RPMI8226 (cell line): ENCODE measurements at regions not wholly inside any gene's neighbourhood (a gene's known extent, or its start where the extent isn't known, plus 50 kb on each side); places are given as distances from the start of the nearest gene placed in this dataset.
"Not testable (repeated sequence)": the region's sequence is repeated elsewhere in the genome, so short reads cannot be mapped to it uniquely, and the experiment has no call there.

Experiments used
- DNase-seq: peaks from one replicate; pipeline ENCODE4 v3.0.0-alpha.2; 2015

DNA sequence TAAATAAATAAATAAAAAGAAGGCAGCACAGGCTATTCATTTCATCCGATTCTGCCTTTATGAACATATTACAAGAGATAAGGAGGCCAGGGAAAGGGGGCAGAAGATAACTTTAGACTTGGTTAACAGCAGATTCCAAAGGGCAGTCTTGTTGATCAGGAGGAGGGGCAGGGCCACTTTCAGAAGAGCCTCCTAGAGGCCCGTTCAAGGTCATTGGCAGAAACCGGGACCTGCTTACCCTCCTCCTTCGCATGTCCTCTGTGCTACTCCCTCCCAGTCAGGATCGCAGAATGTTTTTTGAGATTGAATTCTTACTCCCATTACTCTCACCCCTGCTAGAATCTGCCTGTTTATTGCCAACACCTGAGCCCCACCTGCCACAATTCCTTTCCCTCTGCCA is 217.0 kb upstream of the IPO5 start:
- no peak for DNase-seq

- no peak for DNase-seq
These were observed 211.4 kb upstream of the IPO5 start for GRCh38 chr13:97742084-97742483.

- no peak for DNase-seq
These were observed 209.5 kb upstream of the IPO5 start for GRCh38 chr13:97743938-97744337.

- DNase-seq: no peak
These were observed 206.8 kb upstream of the IPO5 start for GRCh38 chr13:97746649-97747048.

- peak; percentile 11 for DNase-seq
These were observed 204.3 kb upstream of the IPO5 start for GRCh38 chr13:97749174-97749573.

- DNase-seq: no peak
These were observed 202.0 kb upstream of the IPO5 start for GRCh38 chr13:97751477-97751876.

DNA sequence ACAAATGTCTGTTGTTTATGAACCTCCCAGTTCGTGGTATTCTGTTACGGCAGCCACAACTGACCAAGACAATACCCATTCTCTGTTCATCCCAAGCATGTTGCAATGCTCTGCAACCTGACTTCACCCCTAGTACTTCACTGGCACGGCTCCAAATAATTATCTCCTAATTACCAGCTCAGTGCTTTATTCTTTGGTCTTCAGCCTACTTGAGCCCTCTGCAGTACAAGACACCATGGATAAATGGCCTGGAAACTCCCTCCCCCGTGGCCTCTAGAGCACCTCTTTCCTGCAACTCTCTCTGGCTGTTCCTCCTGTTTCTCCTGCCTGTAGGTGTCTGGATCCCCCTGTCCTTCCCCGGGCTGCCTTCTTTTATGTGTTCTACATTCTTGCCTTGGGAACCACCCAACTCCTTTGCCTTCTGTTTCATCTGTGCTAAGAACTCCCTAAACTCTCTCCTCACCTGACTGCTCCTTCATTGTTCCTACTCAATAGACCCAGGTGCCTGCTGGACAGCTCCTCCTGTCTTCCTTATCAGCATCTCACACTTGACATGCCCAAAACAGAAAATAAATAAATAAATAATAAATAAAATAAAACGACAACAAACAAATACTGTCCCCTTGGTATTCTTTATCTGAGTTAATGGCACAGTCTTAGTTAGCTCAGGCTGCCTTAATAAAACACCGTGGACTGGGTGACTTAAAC is 200.4 kb upstream of the IPO5 start:
- no peak for DNase-seq

DNA sequence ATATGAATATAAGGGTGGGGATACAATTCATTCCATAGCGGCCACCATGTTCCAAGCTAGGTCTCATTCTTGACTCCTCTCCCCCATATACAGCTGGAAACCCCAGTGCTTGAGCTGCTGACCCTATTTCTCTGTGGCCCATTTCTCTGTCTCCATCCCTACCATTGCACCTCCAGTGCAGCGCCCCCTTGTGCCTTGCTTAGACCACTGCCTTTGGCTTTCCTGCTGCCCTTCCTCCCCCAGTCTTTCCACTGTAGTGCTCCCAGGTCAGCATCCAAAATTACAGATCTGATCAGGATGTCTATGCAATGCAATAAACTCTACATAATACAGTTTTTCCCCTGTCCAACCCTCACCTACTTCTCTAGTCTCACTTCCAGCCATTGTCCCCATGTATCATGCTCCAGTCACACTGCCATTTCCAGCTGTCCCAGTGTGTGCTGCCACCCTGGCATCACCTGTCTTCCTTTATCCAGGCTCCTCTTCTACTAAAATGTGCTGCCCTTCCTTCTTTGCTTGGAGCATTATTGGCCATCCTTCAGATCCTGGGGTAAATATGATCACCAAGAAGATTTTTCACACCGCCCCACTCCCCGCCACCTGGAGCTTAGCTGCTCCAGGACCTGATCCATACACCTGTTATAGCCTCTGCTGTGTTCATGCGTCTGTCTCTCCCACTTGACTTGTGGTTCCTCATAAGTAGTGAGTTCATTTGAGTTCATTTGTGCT is 199.4 kb upstream of the IPO5 start:
- DNase-seq: no peak

- no peak for DNase-seq
These were observed 195.7 kb upstream of the IPO5 start for GRCh38 chr13:97757807-97758206.

- DNase-seq: no peak
These were observed 195.2 kb upstream of the IPO5 start for GRCh38 chr13:97758317-97758716.

GRCh38 chr13:97761796-97762540 is 191.5 kb upstream of the IPO5 start:
- no peak for DNase-seq

GRCh38 chr13:97766749-97767148 is 186.7 kb upstream of the IPO5 start:
- DNase-seq: no peak

- no peak for DNase-seq
These were observed 185.3 kb upstream of the IPO5 start for GRCh38 chr13:97768134-97768533.

DNA sequence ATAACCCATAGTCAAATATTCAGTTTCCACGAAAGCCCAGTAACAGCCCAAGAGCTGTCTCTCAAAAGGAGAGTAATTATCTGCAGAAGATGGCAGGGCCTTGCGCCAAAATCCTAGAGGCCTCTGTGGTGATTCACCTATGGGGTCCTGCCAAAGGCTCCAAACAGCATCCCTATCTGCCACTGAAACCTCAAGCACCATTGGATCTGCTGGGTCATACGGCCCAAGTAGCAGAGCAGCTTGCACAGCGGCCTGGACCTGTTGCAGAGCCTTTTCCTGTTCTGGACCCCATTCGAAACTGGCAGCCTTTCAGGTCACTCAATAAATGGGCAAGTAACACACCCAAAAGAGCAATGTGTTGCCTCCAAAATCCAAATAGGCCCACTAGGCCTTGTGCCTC is 183.2 kb upstream of the IPO5 start:
- not testable (repeated sequence) for DNase-seq

GRCh38 chr13:97772466-97772865 is 181.0 kb upstream of the IPO5 start:
- not testable (repeated sequence) for DNase-seq

DNA sequence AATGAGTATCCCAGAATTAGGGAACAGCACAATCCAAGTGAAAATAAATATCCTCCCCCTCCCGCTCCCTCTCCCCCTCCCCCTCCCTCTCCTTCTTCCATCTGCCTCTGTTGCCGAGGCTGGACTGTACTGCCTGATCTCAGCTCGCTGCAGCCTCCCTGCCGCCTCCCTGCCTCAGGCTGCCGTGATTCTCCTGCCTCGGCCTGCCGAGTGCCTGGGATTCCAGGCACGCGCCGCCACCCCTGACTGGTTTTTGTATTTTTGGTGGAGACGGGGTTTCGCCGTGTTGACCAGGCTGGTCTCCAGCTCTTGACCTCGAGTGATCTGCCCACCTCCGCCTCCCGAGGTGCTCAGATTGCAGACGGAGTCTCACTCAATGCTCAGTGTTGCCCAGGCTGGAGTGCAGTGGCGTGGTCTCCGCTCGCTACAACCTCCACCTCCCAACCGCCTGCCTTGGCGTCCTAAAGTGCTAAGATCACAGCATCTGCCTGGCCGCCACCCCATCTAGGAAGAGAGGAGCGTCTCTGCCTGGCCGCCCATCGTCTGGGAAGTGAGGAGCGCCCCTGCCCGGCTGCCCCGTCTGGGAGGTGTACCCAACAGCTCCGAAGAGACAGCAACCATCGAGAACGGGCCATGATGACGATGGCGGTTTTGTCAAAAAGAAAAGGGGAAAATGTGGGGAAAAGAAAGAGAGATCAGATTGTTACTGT is 178.9 kb upstream of the IPO5 start:
- not testable (repeated sequence) for DNase-seq

- DNase-seq: no peak
These were observed 173.0 kb upstream of the IPO5 start for GRCh38 chr13:97780486-97780885.

- no peak for DNase-seq
These were observed 171.6 kb upstream of the IPO5 start for GRCh38 chr13:97781891-97782305.

- no peak for DNase-seq
These were observed 167.0 kb upstream of the IPO5 start for GRCh38 chr13:97786510-97786909.

- DNase-seq: no peak
These were observed 155.9 kb upstream of the IPO5 start for GRCh38 chr13:97797553-97797952.

DNA sequence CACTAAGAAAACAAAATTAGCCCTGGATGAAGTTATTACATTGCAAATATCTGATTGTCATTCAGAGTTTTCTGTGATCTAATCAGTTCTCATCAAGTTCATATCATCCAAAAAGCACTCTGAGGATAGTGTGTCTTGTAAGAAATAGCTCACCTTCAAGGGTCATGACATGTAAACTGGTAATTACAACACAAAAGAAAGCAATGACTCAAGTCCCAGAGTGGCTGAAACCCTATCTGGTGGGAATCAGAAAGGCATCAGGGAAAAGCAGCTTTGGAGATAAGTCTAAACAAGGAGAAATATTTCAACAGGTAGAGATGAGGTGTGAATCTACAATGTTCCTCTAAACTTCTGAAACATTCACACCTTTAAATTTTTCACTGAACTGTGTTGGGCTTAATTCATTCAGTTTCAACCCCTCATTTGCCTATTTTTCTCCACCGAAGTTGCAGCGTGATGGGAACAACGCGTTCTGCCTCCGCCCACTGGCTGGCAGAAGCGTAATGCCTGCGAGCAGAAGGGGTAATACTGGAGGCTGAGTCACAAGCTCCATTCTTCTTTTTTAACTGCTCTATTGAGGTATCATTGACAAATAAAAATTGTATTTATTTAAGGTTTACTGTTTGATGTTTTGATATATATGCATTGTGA is 155.2 kb upstream of the IPO5 start:
- DNase-seq: no peak

- no peak for DNase-seq
These were observed 154.6 kb upstream of the IPO5 start for GRCh38 chr13:97798836-97799235.

DNA sequence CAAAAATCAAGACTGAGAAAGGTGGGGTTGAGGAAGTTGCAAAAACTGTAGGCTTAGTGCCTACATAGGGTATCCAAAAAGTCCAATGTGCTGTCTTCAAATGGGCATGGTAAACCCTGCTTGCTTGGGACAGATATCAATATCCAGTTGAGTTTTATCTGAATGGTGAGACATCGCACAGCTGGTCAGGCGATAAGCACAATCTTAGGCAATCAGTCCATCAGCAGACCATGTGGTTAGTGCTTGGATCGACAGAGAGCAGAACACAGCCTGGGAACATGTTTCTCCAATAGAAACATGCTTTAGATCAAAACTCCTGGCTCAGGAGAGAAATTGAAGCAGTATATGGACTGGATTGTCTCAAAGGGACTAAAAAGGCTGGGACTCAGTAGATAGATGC is 151.3 kb upstream of the IPO5 start:
- DNase-seq: no peak
